Fibroblast of the aortic adventitia (primary cell): ENCODE measurements at regions not wholly inside any gene's neighbourhood (a gene's known extent, or its start where the extent isn't known, plus 50 kb on each side); places are given as distances from the start of the nearest gene placed in this dataset.
A peak's percentile ranks its signal among the peaks of the same experiment; 100 is the strongest.

ENCODE experiments used
- DNase-seq: peaks from one replicate; pipeline ENCODE4 v3.0.0-alpha.2; 2010; ENCODE audit warnings: low read depth
- H3K4me3 ChIP-seq: 2 replicates; pipeline ENCODE4 v1.5.1; 2011; ENCODE audit warnings: low read depth, mild to moderate bottlenecking, control low read depth, low read length, moderate library complexity
- CTCF ChIP-seq: IDR thresholded peaks from 2 replicates; pipeline ENCODE4 v1.5.1; 2011; ENCODE audit warnings: mild to moderate bottlenecking, low read length, control low read depth, inconsistent platforms; ENCODE audit not compliant: insufficient read depth

DNA sequence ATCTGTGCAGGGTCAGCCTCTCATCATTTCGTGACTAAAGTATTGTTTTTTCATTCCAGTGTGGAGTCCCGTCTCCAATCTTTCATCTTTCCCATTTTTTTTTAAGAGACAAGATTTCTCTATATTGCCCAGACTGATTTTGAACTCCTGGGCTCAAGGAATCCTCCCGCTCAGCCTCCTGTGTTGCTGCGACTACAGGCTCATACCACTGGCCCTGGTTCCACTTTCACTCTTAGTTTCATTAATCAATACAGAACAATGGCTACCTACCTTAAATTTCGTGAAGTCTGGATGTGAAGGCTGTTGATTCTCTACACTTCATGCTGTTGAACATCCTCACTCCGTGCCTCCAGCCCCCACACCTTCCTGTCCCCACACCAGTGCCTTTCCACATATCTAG lies 97.7 kb upstream of the GREM2 start:
- TF ChIP-seq CTCF, result no peak
- no peak for DNase-seq
- H3K4me3 ChIP-seq, result no peak overlapping the region

DNA sequence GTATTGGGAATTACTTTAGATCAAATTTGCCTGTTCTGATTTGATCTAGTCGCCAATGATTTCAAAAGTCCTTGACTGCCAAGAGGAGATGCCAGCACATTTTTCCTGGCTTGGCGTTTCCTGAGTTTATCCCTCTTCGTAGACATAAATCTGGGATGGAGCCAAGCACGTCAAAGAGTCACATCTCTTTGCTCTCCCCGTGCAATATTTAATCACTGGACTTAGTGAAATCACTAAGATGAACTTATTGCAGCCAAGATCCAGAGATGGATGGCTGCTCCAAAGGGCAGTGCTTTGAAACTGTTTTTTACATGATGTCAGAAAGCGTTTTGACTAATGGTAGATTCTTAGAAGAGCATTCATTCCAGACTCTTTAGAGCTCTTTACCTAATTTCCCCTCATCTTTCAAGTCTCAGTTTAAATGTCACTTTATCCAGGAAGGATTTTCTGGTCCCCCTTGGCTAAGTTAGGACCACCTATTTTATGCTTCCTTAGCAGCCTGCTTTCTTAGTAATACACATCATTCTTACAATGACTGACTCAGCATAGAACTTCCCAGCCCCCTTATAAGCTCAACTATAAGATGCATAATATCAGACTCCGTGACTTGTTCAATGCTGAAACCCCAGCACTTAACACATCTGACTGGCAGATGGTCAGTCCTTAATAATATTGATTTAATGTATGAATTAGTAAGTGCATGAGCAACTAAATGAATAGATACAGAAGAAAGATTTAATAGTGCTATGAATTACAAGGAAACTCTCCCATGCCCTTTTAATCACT lies 94.4 kb upstream of the GREM2 start:
- DNase-seq, result peak; percentile 85
- no peak overlapping the region for H3K4me3 ChIP-seq
- TF ChIP-seq CTCF, result no peak

DNA sequence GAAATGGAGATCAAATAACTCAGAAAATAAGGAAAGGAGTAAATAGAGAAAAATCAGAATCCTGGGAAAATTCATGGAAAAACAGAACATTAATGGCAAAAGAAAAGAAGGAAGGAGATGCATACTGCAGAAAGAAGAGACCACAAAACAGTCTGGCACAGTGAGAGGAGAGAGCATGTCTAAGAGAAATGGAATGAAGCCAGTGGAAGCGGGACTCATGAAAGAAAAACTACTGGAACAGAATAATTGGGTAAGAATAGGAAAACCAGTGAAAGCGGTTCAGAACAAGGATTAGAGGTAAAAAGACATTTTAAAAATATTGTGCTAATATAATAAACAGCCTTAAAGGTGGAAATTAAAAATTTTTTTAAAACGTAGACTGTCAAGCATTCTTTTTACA lies 93.6 kb upstream of the GREM2 start:
- TF ChIP-seq CTCF, result no peak
- peak; percentile 81 for DNase-seq
- H3K4me3 ChIP-seq, result no peak overlapping the region

DNA sequence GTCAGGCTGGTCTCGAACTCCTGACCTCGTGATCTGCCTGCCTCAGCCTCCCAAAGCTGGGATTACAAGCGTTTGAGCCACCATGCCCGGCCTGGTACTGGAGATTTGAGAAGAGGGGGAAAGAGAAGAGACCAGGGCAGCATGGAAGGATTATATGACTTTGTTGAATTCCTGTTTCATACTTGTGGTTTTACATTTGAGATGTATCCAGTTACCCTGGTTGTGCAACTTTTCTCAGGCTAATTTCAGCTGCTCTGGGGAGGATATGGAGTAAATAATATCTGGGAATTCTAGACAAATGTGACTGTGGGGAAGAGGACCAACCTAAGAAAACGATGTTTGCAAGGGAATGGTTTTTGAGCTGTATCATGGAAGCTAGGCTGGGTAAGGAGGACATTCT lies 89.5 kb upstream of the GREM2 start:
- no peak overlapping the region for H3K4me3 ChIP-seq
- TF ChIP-seq CTCF, result no peak
- peak; percentile 88 for DNase-seq

DNA sequence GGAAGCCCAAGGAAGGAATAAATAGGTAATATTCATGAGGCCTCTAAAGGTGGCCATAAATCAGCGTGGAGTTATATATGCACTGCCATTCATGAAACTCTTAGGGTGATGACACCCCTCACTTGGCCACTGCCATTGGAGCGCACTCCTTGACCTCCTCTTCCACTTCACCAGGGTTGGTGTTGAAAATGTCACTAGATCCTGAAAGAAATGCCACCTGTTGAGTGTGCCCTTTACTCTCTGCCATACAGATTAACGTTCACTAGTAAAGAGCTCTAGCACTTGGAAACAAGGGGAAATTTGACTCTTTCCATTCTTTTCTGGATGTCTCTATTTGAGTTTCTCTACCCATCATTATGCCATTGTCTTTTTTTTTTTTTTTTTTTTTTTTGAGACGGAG lies 83.5 kb upstream of the GREM2 start:
- no peak for DNase-seq
- no peak overlapping the region for H3K4me3 ChIP-seq
- TF ChIP-seq CTCF, result no peak

DNA sequence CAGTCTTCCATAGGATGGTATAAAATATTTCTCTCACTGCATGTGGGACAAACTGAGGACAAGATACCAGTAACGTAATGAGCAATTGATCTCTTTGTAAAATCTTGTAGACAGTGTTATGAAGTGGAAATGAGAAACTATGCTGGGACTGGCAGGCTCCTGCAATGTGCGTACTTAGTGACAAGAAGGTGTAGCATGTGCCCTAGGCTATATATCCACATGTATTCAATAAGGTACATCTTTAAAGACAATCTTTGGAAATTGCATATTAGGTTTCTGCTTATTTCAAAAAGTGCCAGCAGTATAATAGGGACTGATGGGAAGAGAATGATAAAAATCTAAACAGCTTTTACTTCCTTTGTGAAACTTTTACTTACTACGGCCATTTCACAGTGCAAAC lies 81.9 kb upstream of the GREM2 start:
- no peak for TF ChIP-seq CTCF

GRCh38 chr1:240693036-240693435 lies 81.1 kb upstream of the GREM2 start:
- DNase-seq, result no peak
- TF ChIP-seq CTCF, result no peak
- H3K4me3 ChIP-seq, result no peak overlapping the region

More for the DNA sequence above, 81.9 kb upstream of the GREM2 start:
- H3K4me3 ChIP-seq, result no peak overlapping the region
- no peak for DNase-seq
